Thyroid gland (tissue), 4 donors: ENCODE measurements at regions not wholly inside any gene's neighbourhood (a gene's known extent, or its start where the extent isn't known, plus 50 kb on each side); places are given as distances from the start of the nearest gene placed in this dataset.

Source experiments
- DNase-seq, 2 donors: peaks; one replicate each; pipeline ENCODE4 v3.0.0-alpha.2; 2019
- H3K27ac ChIP-seq, 3 donors: fragments of 200-600 bp; sonication (generic); 1 replicate in 2 of 3; 2 replicates in 1 of 3; pipeline ENCODE4 v1.5.1; 2016 to 2019; ENCODE audit warnings: mild to moderate bottlenecking in 1 of 3, moderate library complexity in 1 of 3
- H3K27me3 ChIP-seq: fragments of 200-600 bp; sonication (generic); one replicate; pipeline ENCODE4 v1.5.1; 2019
- H3K36me3 ChIP-seq, 2 donors: fragments of 200-600 bp; sonication (generic); one replicate each; pipeline ENCODE4 v1.5.1; 2016 to 2019
- H3K4me1 ChIP-seq, 2 donors: fragments of 200-600 bp; sonication (generic); one replicate each; pipeline ENCODE4 v1.5.1; 2017 to 2019
- H3K4me3 ChIP-seq, 3 donors: fragments of 200-600 bp; sonication (generic); replicated peaks in 1 of 3; 1 replicate in 2 of 3; 2 replicates in 1 of 3; pipeline ENCODE4 v1.5.1; 2016; ENCODE audit warnings: mild to moderate bottlenecking in 1 of 3
- H3K9me3 ChIP-seq: fragments of 200-600 bp; sonication (generic); one replicate; pipeline ENCODE4 v1.5.1; 2017
- CTCF ChIP-seq, 6 experiments: fragments of 200-600 bp in 3 of 6; fragments of 450-650 bp in 3 of 6; sonication (generic) in 3 of 6; IDR thresholded peaks; one replicate each; pipeline ENCODE4 v1.5.1; 2016 to 2019; ENCODE audit warnings: antibody characterized with exemption in 6 of 6, mild to moderate bottlenecking in 2 of 6, inconsistent platforms in 1 of 6, moderate library complexity in 1 of 6
- POLR2A ChIP-seq, 2 donors: fragments of 450-650 bp; IDR thresholded peaks; one replicate each; pipeline ENCODE4 v1.6.1; 2017; ENCODE audit warnings: antibody characterized with exemption in 2 of 2, mild to moderate bottlenecking in 2 of 2, moderate library complexity in 1 of 2
- WGBS, 2 donors: methylation state at CpG; one replicate each; pipeline ENCODE4 v1.1.5; 2017; 5-methylcytosine and 5-hydroxymethylcytosine counted together
- intact Hi-C: fragments of 100-400 bp; cut with DNase I; formaldehyde crosslinking; loops from one replicate; pipeline ENCODE4 v1.15.1; 2023

DNA sequence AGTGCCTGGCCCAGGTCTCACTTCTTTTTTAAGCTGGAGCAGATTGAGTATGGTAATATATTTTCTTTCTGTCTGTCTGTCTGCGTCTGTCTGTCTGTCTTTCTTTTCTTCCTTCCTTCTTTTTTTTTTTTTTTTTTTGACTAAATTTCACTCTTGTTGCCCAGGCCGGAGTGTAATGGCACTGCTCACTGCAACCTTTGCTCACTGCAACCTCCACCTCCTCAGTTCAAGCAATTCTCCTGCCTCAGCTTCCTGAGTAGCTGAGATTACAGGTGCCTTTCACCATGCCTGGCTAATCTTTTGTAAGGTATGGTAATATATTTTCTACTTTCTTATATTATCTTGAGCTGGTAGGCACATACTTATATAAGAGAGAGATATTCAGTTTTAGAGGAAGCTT, 196.3 kb upstream of the MARCKS start:
- intact Hi-C loops = no loop called here
- Histone ChIP-seq H3K9me3 (no peaks in the 10 kb centered on the region), H3K27me3 (no peaks in the 10 kb centered on the region), H3K36me3 (no peaks in the 10 kb centered on the region), H3K4me3 (no peak overlapping the region), H3K27ac (no peak overlapping the region), H3K4me1 (no peaks in the 10 kb centered on the region)
- no peak for TF ChIP-seq CTCF (IDR thresholded peaks at IDR 0.05)
- DNase-seq = no peak
- 89 to 98% methylated on average over 2 of the region's 2 CpGs for WGBS, 2 donors

DNA sequence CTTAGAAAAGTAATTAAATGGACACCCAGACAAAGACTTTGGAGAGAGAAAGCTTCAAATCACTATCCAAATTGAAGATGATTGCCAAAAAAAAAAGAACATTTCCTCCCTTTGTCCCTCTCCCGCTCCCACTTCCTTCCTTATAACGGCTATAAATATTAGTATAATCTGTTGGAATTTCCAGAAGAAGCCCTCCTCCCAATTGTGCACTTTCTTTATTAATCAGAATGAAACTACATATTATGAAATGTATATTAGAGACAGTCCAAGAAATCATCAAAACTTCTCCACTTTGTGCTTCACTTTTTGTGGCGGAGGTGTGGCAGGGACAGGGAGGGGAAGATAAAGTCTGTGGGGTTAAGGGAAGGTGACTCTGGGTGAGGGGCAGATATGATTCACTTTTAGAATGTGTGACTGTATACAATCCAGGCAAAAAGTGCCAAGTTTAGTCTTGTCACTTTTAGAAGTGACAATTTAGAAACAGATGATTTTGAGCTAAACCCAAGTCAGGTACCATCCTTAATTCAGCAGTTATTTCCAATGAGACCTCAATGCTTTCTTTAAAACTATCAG, 195.0 kb upstream of the MARCKS start:
- Histone ChIP-seq H3K9me3 (no peaks in the 10 kb centered on the region), H3K36me3 (no peaks in the 10 kb centered on the region), H3K4me1 (no peaks in the 10 kb centered on the region), H3K27me3 (no peaks in the 10 kb centered on the region), H3K27ac (no peak overlapping the region), H3K4me3 (no peak overlapping the region)
- no peak for DNase-seq
- intact Hi-C loops = no loop called here
- WGBS, 2 donors = 80 to 81% methylated on average over 3 of the region's 3 CpGs
- TF ChIP-seq CTCF (IDR thresholded peaks at IDR 0.05) (no peak), POLR2A (IDR thresholded peaks at IDR 0.05) (no peak)

GRCh38 chr6:113662688-113663333, 194.3 kb upstream of the MARCKS start:
- Histone ChIP-seq H3K36me3 (no peaks in the 10 kb centered on the region), H3K4me3 (no peak overlapping the region), H3K9me3 (no peaks in the 10 kb centered on the region), H3K4me1 (no peaks in the 10 kb centered on the region), H3K27me3 (no peaks in the 10 kb centered on the region), H3K27ac (no peak overlapping the region)
- intact Hi-C loops = no loop called here
- TF ChIP-seq POLR2A (IDR thresholded peaks at IDR 0.05) = no peak
- no peak for TF ChIP-seq CTCF (IDR thresholded peaks at IDR 0.05)
- no peak for DNase-seq
- 54 to 59% methylated on average over 2 of the region's 2 CpGs for WGBS, 2 donors

DNA sequence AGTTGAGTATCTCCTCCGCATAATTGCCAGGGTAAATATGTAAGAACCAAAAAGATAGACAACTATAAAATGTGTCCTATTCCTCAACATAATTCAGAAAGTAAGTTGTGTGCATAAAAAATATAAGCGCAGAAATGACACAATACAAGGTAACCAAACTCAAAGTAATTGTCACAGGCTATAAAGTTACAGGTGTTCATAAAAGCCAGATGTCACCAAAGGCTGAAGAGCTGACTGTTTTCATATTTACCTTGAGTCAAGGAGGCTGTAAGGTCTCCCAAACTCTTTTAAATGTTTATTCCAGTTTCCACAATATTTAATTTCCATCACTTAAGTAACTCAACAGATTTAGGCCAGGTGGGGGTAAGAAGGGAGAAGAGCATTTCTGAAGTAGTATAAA, 192.2 kb upstream of the MARCKS start:
- H3K4me3 ChIP-seq = no peak overlapping the region
- no peaks in the 10 kb centered on the region for H3K27me3 ChIP-seq
- intact Hi-C loops = no loop called here
- 94 to 97% methylated on average over 2 of the region's 2 CpGs for WGBS, 2 donors
- no peaks in the 10 kb centered on the region for H3K9me3 ChIP-seq
- H3K36me3 ChIP-seq = no peaks in the 10 kb centered on the region
- H3K4me1 ChIP-seq = no peaks in the 10 kb centered on the region
- H3K27ac ChIP-seq = no peak overlapping the region
- TF ChIP-seq CTCF (IDR thresholded peaks at IDR 0.05) (no peak), POLR2A (IDR thresholded peaks at IDR 0.05) (no peak)
- DNase-seq = no peak

DNA sequence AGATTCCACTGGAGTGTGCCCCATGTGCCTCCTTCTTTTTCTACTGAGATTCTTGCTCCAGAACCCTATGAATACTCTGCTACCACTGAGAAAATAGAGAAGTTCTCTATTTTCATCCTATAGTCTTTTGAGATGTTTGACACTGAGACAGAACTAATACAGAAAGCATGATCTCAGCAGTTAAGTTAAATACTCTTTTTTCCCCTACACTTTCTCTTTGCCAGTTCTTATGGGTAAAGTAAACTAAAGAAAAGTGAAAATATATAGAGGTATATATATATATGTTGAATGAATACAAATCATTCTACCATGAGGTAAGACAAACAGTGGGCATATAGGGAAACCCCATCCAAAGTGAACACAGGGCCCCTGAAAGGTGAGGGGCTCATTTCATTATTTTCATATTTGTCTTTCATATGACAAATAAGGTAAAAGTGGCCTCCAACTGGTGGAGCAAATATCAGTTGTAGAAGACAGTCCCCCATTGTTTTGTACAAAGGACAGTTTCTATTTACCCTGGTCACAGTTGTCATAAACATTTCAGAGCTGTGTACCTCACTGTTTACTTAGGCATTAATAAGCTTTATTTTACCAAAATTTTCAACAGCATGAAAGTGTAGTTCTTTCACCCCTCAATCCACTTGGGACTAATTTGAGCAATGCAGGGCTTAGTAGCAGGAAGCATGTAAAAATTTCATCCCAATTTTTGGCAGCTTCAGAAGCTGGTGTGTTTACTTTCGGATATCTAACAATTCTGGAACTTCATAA, 188.3 kb upstream of the MARCKS start:
- DNase-seq = no peak
- Histone ChIP-seq H3K27me3 (no peaks in the 10 kb centered on the region), H3K36me3 (no peaks in the 10 kb centered on the region), H3K4me1 (peaks cover 9 to 14% of the 10 kb centered on the region in 2 donors), H3K4me3 (no peak overlapping the region), H3K9me3 (no peaks in the 10 kb centered on the region), H3K27ac (no peak overlapping the region)
- WGBS, 2 donors = 68 to 74% methylated on average over 1 of the region's 1 CpG
- TF ChIP-seq CTCF (IDR thresholded peaks at IDR 0.05) = no peak
- no peak for TF ChIP-seq POLR2A (IDR thresholded peaks at IDR 0.05)
- intact Hi-C loops = no loop called here
